Nucleus accumbens (tissue), 56 donors: ENCODE measurements at regions not wholly inside any gene's neighbourhood (a gene's known extent, or its start where the extent isn't known, plus 50 kb on each side); places are given as distances from the start of the nearest gene placed in this dataset.

Experiments
- DNase-seq, 56 donors: peaks; one replicate each; lab custom pipeline; 2025; lab: John Stamatoyannopoulos, UW

DNA sequence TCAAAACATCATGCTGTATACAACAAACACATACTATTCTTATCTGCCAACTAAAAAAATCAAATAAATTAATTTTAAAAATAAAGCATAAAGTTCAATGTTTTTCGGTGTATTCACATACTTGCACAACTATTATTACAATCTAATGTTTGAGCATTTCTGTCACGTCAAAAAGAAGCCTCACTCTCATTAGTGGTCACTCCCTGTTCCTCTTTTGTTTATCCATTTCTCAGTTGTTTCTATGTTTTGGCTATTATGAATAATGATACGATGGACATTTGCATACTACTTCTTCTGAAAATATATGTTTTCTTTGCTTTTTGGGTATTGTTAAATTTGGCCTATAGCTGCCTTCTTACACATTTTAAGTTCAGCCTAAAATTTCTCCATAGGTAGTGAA is 773.0 kb upstream of the HS6ST1 start:
- DNase-seq, result no peak

DNA sequence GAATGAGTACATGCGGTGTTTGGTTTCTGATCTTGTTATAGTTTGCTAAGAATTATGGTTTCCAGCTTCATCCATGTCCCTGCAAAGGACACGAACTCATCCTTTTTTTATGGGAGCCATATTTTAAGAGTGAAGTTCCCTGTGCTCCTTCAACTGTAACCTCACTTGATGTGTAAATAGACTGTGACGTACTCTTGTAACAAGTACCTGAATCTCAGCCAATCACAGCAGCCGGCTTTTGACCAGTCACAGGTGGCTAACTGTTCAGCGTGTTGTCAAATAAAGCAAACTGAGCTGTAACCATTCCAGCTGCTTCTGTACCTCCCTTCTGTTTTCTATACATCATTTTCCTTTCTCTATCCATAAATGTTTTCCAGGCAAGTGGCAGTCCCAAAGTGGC is 774.3 kb upstream of the HS6ST1 start:
- no peak for DNase-seq

GRCh38 chr2:129101186-129101585 is 782.5 kb upstream of the HS6ST1 start:
- no peak for DNase-seq

- no peak for DNase-seq
Observed at GRCh38 chr2:129103936-129104878, 785.5 kb upstream of the HS6ST1 start.

- no peak for DNase-seq
Observed at GRCh38 chr2:129112181-129112580, 793.5 kb upstream of the HS6ST1 start.

GRCh38 chr2:129113776-129114175 is 795.1 kb upstream of the HS6ST1 start:
- DNase-seq, result no peak

DNA sequence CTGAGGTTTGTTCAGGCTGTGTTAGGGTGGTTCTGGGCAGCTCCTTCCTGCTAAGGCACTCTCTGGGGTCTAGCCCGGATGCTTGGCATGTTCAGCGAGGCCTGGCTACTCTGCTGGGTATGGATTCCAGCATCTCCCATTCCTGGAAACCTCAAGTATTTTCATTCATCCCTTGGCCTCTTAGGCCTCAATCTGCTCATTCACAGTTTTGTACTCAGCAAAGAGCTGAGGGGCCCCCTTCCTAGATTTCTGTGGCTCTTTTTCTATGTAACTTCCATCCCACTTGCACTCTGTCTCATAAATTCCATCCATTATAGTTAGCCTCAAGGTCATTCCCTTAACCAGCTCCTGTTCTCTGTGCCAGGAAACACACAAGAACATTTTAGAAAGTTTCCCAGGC is 798.8 kb upstream of the HS6ST1 start:
- DNase-seq, result no peak

GRCh38 chr2:129118296-129118695 is 799.6 kb upstream of the HS6ST1 start:
- DNase-seq, result no peak

DNA sequence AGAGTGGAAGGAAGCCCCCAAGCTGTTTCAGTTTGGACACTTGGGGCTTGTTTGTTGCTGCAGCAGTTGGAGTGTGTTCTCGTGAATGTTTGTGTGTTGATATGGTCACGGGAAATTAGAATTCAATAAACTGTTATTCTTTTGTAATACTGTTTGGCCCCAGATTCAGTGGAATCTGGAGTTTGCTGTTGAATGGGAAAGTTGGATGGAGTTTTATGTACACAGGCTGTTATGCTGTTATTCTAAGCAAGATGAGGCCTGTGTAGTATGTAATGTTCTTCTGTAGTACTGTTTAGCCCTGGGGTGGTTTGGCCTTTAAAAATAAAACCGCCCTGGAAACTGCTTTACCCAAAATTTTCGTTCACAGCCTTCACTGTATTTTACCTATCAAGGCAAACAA is 810.4 kb upstream of the HS6ST1 start:
- no peak for DNase-seq

GRCh38 chr2:129133692-129134641 is 815.3 kb upstream of the HS6ST1 start:
- no peak for DNase-seq

DNA sequence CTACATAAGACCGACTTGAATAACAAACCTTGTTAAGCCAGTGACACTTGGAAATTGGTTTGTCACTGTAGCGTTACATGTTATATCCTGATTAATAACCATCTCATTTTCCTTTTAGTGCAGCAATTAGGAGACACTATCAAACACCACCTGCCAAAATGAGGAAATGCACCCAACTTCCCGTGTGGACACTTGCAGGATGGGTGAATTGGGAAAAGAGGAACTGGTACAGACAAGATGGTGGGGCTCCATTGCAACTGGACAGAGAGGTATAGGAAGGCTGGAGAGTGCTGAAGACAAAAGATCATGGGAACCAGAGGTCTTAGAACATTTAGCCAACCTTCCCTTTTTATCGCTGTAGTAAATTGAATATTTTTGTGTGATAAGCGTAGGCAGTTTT is 816.3 kb upstream of the HS6ST1 start:
- DNase-seq, result no peak

DNA sequence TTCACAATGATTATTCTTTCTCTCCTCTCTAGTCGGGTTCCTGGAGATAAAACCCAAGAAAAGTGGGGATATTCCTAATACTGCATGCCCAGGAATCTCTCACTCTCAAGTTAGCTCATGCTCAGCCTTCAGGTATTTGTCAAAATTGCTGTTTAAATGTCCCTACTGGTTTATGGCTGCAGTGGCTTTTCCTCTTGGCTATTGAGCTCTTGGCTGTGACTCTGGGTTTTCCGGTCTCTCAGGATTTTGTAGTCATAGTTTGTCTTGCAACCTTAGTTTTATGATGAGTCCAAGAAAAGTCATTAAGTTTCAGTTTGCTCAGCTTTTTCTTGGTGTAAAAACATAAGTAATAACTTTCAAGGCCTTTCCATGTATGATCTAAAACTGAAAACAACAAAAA is 820.7 kb upstream of the HS6ST1 start:
- DNase-seq, result no peak

DNA sequence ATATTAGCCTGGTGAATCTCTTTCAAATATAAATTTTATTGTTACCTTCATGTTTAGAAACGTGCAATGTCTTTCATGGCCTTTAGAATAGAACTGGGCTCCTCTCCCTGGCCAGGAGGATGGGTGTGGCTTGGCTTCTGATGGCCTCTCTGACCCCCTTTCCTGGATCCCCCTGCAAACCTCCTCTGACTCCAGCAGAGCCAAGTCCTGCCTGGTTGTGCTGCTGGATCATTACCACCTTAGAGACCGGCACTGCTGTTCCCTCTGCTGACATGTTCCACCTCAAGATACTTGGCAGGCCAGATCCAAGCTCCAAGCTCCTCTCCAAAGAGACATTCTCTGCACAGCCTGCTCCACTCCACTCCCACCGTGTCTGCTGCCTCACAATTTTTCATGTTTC is 823.8 kb upstream of the HS6ST1 start:
- DNase-seq, result no peak

GRCh38 chr2:129144082-129144791 is 825.6 kb upstream of the HS6ST1 start:
- DNase-seq, result no peak

GRCh38 chr2:129152514-129152913 is 827.0 kb upstream of the RAB6C start:
- no peak for DNase-seq

GRCh38 chr2:129160879-129161278 is 818.6 kb upstream of the RAB6C start:
- DNase-seq, result no peak

- DNase-seq, result no peak
Observed at GRCh38 chr2:129164220-129164949, 815.1 kb upstream of the RAB6C start.

DNA sequence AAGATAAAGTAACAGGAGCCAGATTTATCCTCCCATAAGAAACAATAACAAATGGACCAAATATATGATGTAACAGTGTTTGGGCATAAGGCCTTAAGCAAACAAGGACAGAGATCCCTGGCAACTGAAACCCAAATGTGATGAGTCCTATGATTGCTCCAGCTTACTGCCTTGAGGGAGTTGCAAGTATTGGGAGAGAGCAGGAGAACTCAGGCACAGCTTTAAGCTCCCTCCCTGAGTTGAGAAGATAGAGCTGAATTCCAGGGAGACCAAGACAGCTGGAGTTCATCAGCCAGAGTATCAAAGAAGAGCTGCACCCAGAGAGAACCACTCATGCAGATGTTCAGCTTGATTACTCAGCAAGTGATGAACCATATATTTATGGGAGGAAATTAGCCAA is 814.5 kb upstream of the RAB6C start:
- DNase-seq, result no peak

DNA sequence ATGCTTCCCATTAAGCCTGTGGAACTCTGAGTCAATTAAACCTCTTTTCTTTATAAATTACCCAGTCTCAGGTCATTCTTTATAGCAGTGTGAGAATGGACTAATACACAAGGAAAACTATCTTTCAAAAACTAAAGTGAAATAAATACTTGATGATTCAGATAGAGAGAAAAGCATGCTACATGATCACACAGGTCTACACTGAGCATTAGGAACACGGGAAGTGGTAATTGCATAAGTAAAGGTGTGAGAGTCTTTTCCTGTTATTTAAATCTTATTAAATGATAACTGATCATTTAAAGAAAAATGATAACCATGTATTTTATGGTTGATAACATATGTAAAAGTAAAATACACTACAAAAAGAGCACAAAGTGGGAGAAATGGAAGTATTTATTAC is 812.0 kb upstream of the RAB6C start:
- DNase-seq, result no peak

GRCh38 chr2:129170570-129170969 is 808.9 kb upstream of the RAB6C start:
- DNase-seq, result no peak
